ENCODE measurements at regions not wholly inside any gene's neighbourhood (a gene's known extent, or its start where the extent isn't known, plus 50 kb on each side); places are given as distances from the start of the nearest gene placed in this dataset.

GRCh38 chr5:52409835-52410234 is 377.9 kb upstream of the ITGA1 start:
- no peak for DNase-seq (ENCODE audit: low spot score)

- no peak for DNase-seq (ENCODE audit: low spot score)
Observed at GRCh38 chr5:52419357-52419756, 368.4 kb upstream of the ITGA1 start.

- DNase-seq (ENCODE audit: low spot score), result no peak
Observed at GRCh38 chr5:52427615-52428014, 360.1 kb upstream of the ITGA1 start.

- DNase-seq (ENCODE audit: low spot score), result no peak
Observed at GRCh38 chr5:52428977-52429489, 358.7 kb upstream of the ITGA1 start.

GRCh38 chr5:52441768-52442167 is 345.9 kb upstream of the ITGA1 start:
- DNase-seq (ENCODE audit: low spot score), result no peak

- DNase-seq (ENCODE audit: low spot score), result no peak
Observed at GRCh38 chr5:52443187-52443586, 344.5 kb upstream of the ITGA1 start.

- no peak for DNase-seq (ENCODE audit: low spot score)
Observed at GRCh38 chr5:52448111-52448510, 339.6 kb upstream of the ITGA1 start.

- DNase-seq (ENCODE audit: low spot score), result no peak
Observed at GRCh38 chr5:52449516-52449915, 338.2 kb upstream of the ITGA1 start.

- DNase-seq (ENCODE audit: low spot score), result no peak
Observed at GRCh38 chr5:52452098-52452497, 335.6 kb upstream of the ITGA1 start.

GRCh38 chr5:52453176-52453575 is 334.5 kb upstream of the ITGA1 start:
- DNase-seq (ENCODE audit: low spot score), result no peak

- no peak for DNase-seq (ENCODE audit: low spot score)
Observed at GRCh38 chr5:52455920-52456319, 331.8 kb upstream of the ITGA1 start.

GRCh38 chr5:52457810-52458209 is 329.9 kb upstream of the ITGA1 start:
- DNase-seq (ENCODE audit: low spot score), result no peak

GRCh38 chr5:52466113-52466512 is 321.6 kb upstream of the ITGA1 start:
- DNase-seq (ENCODE audit: low spot score), result no peak

- no peak for DNase-seq (ENCODE audit: low spot score)
Observed at GRCh38 chr5:52466749-52467520, 320.8 kb upstream of the ITGA1 start.

- no peak for DNase-seq (ENCODE audit: low spot score)
Observed at GRCh38 chr5:52468976-52469375, 318.7 kb upstream of the ITGA1 start.

- DNase-seq (ENCODE audit: low spot score), result no peak
Observed at GRCh38 chr5:52469420-52469819, 318.3 kb upstream of the ITGA1 start.

GRCh38 chr5:52469835-52470234 is 317.9 kb upstream of the ITGA1 start:
- DNase-seq (ENCODE audit: low spot score), result no peak

- DNase-seq (ENCODE audit: low spot score), result no peak
Observed at GRCh38 chr5:52476346-52476745, 311.4 kb upstream of the ITGA1 start.

- DNase-seq (ENCODE audit: low spot score), result no peak
Observed at GRCh38 chr5:52481201-52481600, 306.5 kb upstream of the ITGA1 start.

- DNase-seq (ENCODE audit: low spot score), result no peak
Observed at GRCh38 chr5:52481851-52482250, 305.9 kb upstream of the ITGA1 start.

- no peak for DNase-seq (ENCODE audit: low spot score)
Observed at GRCh38 chr5:52491071-52491787, 296.5 kb upstream of the ITGA1 start.

- DNase-seq (ENCODE audit: low spot score), result no peak
Observed at GRCh38 chr5:52491818-52492217, 295.9 kb upstream of the ITGA1 start.

GRCh38 chr5:52497133-52497693 is 290.5 kb upstream of the ITGA1 start:
- DNase-seq (ENCODE audit: low spot score), result no peak

Data from GM03348 (cell line).